HFFc6 (cell line): ENCODE measurements at regions not wholly inside any gene's neighbourhood (a gene's known extent, or its start where the extent isn't known, plus 50 kb on each side); places are given as distances from the start of the nearest gene placed in this dataset.

Source experiments
- DNase-seq: peaks from one replicate; pipeline ENCODE4 v3.0.0-alpha.2; 2018
- H3K27ac Mint-ChIP-seq: 2 replicates; pipeline ENCODE4 v1.8.0; 2020; ENCODE audit warnings: mild to moderate bottlenecking, mixed read lengths
- H3K27me3 Mint-ChIP-seq: 2 replicates; pipeline ENCODE4 v1.8.0; 2021; ENCODE audit warnings: mild to moderate bottlenecking, moderate library complexity, mixed read lengths; ENCODE audit not compliant: insufficient read depth
- H3K36me3 Mint-ChIP-seq: 2 replicates; pipeline ENCODE4 v1.8.0; 2021; ENCODE audit warnings: low read depth, mixed read lengths
- H3K4me1 Mint-ChIP-seq: 2 replicates; pipeline ENCODE4 v1.8.0; 2020; ENCODE audit warnings: low read depth, mixed read lengths
- H3K4me3 Mint-ChIP-seq: 2 replicates; pipeline ENCODE4 v1.8.0; 2020; ENCODE audit warnings: mild to moderate bottlenecking, moderate library complexity, mixed read lengths
- H3K9me3 Mint-ChIP-seq: 2 replicates; pipeline ENCODE4 v1.8.0; 2020; ENCODE audit warnings: mild to moderate bottlenecking, mixed read lengths
- TF ChIP-seq, protein P1 (sequence below): fragments of 200-600 bp; sonication (generic); IDR thresholded peaks from 2 replicates; pipeline ENCODE4 v1.5.0; 2021; ENCODE audit warnings: antibody characterized with exemption, mild to moderate bottlenecking

DNA sequence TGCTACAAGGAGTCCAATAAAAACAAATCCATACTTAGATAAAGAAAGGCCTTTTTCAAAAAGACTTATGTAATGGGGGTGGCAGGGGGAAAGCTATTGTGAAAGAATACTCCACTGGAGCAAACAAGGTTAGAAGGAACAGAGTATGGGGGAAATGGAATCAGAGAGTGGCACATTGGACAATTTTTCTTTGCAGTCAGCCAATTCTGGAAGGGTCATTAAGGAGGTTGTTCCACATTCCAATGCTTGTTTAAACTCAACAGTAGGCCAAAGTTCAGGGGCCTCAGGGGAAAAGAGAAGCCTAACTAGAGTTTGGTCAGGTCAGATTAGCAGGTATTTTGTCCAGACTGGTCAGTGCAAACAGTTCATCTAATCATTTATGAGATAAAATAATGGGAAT lies 105.2 kb upstream of the RESF1 start:
- H3K4me1 Mint-ChIP-seq, result no peaks in the 10 kb centered on the region
- peaks cover 4% of the 10 kb centered on the region; the same call in 1 of the 2 replicates for H3K36me3 Mint-ChIP-seq
- no peak overlapping the region for H3K27ac Mint-ChIP-seq
- H3K4me3 Mint-ChIP-seq, result no peak overlapping the region
- peaks cover 2% of the 10 kb centered on the region; the same call in 1 of the 2 replicates for H3K27me3 Mint-ChIP-seq
- DNase-seq, result no peak
- TF ChIP-seq, protein P1, sequence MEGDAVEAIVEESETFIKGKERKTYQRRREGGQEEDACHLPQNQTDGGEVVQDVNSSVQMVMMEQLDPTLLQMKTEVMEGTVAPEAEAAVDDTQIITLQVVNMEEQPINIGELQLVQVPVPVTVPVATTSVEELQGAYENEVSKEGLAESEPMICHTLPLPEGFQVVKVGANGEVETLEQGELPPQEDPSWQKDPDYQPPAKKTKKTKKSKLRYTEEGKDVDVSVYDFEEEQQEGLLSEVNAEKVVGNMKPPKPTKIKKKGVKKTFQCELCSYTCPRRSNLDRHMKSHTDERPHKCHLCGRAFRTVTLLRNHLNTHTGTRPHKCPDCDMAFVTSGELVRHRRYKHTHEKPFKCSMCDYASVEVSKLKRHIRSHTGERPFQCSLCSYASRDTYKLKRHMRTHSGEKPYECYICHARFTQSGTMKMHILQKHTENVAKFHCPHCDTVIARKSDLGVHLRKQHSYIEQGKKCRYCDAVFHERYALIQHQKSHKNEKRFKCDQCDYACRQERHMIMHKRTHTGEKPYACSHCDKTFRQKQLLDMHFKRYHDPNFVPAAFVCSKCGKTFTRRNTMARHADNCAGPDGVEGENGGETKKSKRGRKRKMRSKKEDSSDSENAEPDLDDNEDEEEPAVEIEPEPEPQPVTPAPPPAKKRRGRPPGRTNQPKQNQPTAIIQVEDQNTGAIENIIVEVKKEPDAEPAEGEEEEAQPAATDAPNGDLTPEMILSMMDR, result no peak
- H3K9me3 Mint-ChIP-seq, result peaks cover 20% of the 10 kb centered on the region

DNA sequence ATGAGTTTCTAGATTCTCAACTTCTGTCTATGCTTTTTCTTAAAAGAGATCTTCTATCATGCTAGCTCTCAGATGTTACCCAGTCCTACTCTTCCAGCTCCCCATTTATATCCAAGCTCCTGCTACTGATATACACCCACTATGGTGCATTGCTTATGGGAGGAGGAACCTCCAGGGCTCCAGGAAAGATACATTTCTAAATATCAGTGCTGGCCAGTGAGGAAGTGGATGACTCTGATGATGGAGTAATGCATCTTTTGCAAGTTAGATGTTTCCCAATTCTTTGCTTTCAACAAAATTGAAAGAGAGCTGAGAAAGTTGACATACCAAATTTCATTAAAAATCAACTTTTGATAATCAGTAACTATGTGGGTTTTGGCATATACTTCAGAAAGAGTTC lies 105.7 kb upstream of the RESF1 start:
- H3K9me3 Mint-ChIP-seq, result peaks cover 24% of the 10 kb centered on the region
- H3K4me3 Mint-ChIP-seq, result no peak overlapping the region
- TF ChIP-seq, protein P1, result no peak
- H3K36me3 Mint-ChIP-seq, result peaks cover 4% of the 10 kb centered on the region; the same call in 1 of the 2 replicates
- no peak overlapping the region for H3K27ac Mint-ChIP-seq
- peaks cover 2% of the 10 kb centered on the region; the same call in 1 of the 2 replicates for H3K27me3 Mint-ChIP-seq
- no peaks in the 10 kb centered on the region for H3K4me1 Mint-ChIP-seq
- DNase-seq, result no peak

DNA sequence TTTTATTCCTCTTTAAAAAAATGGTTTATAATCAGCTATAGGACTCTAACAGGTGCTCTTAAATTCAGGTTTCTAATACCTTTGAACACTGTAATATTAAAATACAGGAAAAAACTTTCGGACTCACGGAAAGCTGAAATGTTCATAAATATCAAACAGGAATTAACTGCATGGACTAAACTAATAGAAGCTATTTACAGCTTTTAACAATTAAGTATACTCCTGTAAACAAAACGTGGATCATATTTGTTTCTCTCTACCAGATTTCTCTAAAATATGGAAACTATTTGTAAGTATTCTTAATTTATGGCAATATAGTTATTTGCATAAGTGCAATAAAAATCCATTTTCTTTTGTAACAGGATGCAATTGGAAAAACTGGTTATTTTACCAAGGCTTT lies 108.9 kb upstream of the RESF1 start:
- H3K27ac Mint-ChIP-seq, result no peak overlapping the region
- H3K9me3 Mint-ChIP-seq, result peaks cover 36% of the 10 kb centered on the region
- peaks cover 2% of the 10 kb centered on the region; the same call in 1 of the 2 replicates for H3K27me3 Mint-ChIP-seq
- peaks cover 8% of the 10 kb centered on the region; the same call in 1 of the 2 replicates for H3K36me3 Mint-ChIP-seq
- TF ChIP-seq, protein P1, result no peak
- no peak for DNase-seq
- no peak overlapping the region for H3K4me3 Mint-ChIP-seq
- no peaks in the 10 kb centered on the region for H3K4me1 Mint-ChIP-seq

DNA sequence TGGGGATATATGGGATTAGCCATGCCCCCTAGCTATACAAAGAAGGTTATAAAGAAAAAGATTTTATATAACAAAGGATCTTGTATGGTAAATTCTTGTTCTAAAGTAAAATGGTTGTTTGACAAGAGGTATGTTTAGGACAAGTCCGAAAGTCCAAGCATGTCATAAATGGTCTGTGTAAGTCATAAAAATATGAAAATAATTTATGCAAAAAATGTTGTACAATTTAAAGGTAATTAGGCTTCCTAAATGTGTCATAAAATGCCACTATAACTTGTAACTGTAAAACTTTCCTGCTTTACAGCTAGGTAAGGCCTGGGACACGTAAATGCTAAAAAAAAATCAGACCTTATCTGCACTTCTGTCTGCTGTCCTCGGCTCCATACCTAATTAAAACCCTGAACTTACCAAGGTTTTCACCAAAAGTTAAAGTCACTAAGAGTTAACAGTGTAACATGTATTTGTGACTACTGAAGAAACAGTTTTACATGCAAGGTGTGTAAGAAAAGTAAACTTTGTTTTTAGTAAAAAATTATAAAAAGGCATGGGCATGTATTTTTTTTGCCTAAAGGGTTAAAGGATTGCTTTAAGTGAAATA lies 110.0 kb upstream of the RESF1 start:
- Mint-ChIP-seq H3K27ac (no peak overlapping the region), H3K9me3 (peaks cover 36% of the 10 kb centered on the region), H3K4me3 (no peak overlapping the region), H3K27me3 (peaks cover 2% of the 10 kb centered on the region; the same call in 1 of the 2 replicates), H3K36me3 (peaks cover 8% of the 10 kb centered on the region; the same call in 1 of the 2 replicates), H3K4me1 (no peaks in the 10 kb centered on the region)
- TF ChIP-seq, protein P1, result no peak
- no peak for DNase-seq

DNA sequence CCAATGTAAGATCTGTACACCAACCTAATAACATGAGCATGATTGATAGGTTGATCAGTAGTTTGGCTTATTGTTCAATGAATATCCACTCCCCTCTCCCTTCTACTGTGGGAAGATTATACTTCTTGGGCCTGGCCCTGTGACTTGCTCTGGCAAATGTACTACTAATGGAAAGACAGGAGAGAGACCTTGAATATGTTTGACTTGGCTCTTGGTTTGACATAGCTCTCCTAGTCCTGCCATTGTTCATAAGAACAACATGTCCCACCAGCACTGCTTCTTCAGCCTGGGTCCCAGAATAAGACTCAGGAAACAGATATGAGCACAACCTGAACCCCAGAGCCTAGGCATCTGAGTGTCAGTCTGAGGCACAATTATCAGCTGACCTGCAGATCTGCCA lies 112.8 kb upstream of the RESF1 start:
- Mint-ChIP-seq H3K4me3 (no peak overlapping the region), H3K4me1 (no peaks in the 10 kb centered on the region), H3K9me3 (peaks cover 30% of the 10 kb centered on the region), H3K27me3 (peaks cover 3% of the 10 kb centered on the region; the same call in 1 of the 2 replicates), H3K36me3 (peaks cover 8% of the 10 kb centered on the region; the same call in 1 of the 2 replicates), H3K27ac (no peak overlapping the region)
- no peak for DNase-seq
- TF ChIP-seq, protein P1, result no peak
